NCI-H1105 treated with DMSO at 0.1 percent for 48 hours (cell line): ENCODE measurements at regions not wholly inside any gene's neighbourhood (a gene's known extent, or its start where the extent isn't known, plus 50 kb on each side); places are given as distances from the start of the nearest gene placed in this dataset.

Experiments
- DNase-seq: peaks from one replicate; lab custom pipeline; 2025; lab: John Stamatoyannopoulos, UW

DNA sequence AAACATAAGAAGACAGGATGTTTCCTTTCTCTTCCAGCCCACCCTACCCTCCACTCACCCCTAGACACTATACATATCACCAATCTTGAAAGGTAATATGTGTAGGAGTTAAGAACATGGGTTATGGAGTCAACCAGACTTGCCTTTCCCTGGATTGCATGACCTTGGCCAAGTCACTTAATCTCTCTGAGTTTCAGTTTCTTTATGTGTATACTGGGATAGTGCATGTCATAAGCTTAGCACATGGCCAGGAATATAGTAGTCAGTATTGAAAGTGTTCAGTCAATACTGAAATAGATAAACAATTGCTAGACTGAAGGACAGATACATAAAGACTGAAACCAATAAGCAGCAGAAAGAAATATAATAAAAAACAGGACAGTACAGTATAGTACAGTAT is 283.2 kb upstream of the STT3B start:
- no peak for DNase-seq

DNA sequence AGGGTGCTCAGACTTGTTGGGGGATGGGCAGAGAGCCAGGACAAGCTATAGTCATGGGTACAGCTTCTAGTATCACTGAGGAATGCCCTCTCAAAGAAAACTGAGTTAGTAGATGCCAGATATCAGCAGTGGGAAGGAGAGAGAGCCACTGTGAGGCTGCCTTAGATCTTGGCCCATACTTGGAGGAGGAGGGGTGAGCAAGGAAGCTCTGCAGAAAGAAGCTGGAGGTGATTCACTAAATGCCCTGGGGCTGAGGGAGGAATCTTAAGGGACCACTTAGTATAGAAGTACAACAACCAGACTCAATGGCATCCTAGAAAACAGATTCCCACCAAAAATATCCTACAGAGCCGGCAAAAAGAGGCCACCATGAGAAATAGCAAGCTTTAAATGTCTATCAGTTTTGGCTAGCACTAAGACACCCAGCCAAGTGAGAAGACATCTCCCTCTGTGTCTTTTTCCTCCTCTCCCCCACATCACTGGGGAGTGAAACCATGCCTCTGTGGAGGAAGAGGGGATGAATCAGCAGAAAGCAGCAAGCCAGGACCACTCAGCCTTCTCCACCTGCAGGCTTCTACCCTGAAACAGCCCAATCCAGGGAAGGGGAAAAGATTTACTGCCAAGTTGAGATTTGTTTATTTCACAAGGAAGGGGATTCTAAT is 282.5 kb upstream of the STT3B start:
- no peak for DNase-seq

- DNase-seq: no peak
Observed at GRCh38 chr3:31251083-31251482, 281.6 kb upstream of the STT3B start.

GRCh38 chr3:31252216-31253185 is 280.2 kb upstream of the STT3B start:
- DNase-seq: no peak

DNA sequence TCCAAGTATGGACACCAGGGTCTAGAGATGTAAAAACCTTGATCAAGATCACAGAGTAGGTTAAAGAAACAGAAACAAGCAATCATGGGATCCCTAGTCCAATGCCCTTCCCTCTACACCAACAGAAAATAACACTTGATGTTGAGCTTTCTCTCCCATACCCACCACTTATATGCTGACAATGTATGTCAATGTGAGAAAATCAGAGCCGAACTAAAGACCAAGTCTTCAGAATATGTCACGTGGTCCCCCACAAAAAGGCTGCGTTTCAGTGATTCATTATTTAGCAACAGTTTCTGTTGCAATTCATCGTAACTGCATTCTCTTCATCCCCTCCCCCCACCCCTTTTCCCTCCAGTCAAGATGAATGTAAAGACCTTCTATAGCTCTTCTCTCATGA is 278.9 kb upstream of the STT3B start:
- no peak for DNase-seq

GRCh38 chr3:31254483-31254882 is 278.2 kb upstream of the STT3B start:
- peak; percentile 8 for DNase-seq

- no peak for DNase-seq
Observed at GRCh38 chr3:31255007-31255581, 277.6 kb upstream of the STT3B start.

- no peak for DNase-seq
Observed at GRCh38 chr3:31262201-31262600, 270.5 kb upstream of the STT3B start.

- DNase-seq: no peak
Observed at GRCh38 chr3:31263897-31264296, 268.8 kb upstream of the STT3B start.

DNA sequence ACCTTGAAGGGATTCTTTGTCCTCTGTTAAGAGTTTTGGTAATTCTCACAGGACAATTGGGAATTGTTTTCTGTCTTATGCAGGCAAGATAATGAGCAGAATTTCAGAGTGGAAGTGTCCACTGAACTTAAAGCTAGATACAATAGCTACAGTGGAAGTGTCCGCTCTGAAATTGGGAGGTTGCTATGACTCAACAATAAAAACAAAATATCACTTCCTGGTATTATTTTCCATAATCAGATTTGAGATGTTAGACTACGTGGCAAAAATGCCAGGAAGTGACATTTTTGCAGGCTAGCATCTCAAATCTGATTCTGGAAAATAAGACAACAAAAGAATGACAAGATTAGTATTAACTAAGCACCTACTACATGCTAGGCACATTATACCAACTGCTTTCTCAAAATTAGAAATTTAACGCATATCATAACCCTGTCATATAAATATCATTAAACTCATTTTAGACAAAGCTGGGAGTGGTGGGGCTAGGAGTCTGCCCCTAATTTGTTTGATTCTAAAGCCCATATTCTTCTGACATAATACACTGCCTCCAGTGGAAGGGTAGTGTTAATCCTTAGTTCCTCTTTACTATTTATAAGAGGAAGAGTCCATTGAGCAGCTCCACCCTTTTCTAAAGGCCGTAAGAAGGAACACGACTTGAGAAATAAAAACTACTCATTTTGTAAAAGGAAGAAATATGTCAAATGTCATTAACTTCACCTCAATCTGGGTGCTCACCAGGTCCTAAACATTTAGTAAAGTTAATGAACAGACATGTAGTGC is 266.9 kb upstream of the STT3B start:
- DNase-seq: no peak

DNA sequence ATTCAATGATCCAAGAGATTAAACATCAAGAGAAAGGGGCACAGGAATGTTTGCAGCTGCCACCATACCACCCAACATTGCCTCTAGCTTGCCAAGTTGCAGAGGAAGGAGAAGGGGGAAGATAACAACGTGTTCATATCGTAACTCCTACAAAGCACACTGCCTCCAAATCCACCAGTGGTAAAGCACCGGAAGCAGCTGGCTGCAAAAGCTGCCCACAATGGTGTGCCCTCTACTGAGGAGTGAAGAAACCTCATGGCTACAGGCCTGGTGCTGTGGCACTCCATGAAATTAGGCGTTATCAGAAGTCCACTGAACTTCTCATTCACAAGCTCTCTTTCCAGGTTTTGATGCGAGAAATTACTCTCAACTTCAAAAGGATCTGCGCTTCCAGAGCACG is 263.9 kb upstream of the STT3B start:
- no peak for DNase-seq

- no peak for DNase-seq
Observed at GRCh38 chr3:31270010-31270409, 262.7 kb upstream of the STT3B start.

GRCh38 chr3:31274326-31275024 is 258.2 kb upstream of the STT3B start:
- DNase-seq: no peak

DNA sequence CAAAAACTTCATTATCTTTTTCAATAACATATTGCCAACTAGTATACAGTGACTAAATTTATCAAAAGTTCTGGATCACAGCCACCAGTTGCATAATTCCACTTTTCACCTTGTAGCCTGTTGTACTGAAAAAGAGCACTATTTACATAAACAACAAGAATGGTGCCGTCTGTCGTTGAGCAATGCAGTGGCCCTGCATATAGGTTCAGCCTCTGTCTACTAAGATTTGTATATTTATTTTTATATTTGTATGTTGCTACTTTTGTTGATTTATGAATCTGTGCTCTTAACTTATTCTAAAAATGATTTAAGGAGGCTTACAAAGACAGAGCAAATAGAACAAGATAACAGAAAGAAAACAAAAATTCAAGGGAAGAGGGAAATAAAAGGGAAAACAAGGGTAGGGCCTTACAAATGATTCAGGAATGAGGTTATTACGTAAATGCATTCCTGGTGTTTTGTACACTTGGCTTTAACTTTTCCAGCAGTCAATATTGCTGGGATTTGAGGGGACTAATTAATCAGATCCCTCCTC is 257.6 kb upstream of the STT3B start:
- DNase-seq: no peak

- DNase-seq: no peak
Observed at GRCh38 chr3:31275583-31275982, 257.1 kb upstream of the STT3B start.

DNA sequence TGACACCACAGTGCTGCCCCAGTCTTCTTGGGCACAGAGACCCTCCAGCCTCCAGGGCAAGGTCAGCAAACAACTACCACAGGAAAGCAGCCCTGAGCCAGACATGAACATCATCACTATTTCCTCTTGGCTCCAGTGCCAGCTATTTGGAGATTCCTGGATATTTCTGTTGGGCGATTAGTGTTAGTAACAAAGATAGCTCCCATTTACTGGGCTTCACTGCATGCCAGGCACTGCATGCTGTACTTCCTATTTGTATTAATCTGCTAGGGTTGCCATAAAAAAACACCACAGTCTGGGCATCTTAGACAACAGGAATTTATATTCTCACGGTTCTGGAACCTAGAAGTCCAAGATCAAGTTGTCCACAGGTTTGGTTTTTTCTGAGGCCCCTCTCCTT is 255.1 kb upstream of the STT3B start:
- no peak for DNase-seq

DNA sequence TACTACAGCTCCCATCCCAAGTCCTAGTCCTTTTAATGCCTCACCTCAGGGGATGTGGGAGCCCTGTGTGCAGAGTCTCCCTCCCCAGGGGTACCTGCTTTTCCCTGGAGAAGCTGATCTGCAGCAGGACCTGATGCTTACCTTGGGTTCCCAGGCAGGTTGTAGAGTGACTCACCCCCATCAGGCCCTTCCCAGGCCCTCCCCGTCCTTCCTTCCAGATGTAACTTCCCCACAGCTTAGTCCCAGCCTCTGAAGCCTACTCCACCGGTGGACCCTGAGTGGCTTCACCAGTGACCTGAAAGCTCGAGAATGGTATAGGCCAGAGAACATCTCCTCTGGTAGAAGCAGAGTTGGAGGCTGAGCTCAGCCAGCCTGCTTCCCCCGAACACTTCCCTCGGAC is 254.2 kb upstream of the STT3B start:
- DNase-seq: no peak

- DNase-seq: no peak
Observed at GRCh38 chr3:31284776-31285175, 247.9 kb upstream of the STT3B start.

- no peak for DNase-seq
Observed at GRCh38 chr3:31285833-31286486, 246.8 kb upstream of the STT3B start.

- no peak for DNase-seq
Observed at GRCh38 chr3:31288224-31288623, 244.5 kb upstream of the STT3B start.

DNA sequence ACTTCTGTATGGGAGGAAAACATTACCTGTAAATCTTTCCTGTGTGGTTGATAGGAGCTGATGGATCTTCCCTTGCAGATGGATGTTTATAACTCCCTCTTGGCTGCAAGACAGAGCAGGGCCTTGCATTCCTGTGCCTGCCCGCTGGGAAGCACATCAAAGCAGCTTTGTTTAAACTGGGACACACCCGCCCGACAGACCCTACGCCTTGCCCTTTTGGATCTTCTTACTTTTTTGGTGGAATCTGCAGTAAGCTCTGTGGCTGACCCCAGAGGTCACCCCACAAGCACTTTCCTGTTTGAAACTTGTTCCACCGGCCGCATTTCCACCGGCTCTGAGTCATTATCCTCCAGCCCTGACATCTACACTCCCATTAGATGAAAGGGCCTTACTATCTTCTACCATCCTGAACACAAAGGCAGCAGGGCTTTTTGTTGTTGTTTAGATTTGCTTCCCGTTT is 244.1 kb upstream of the STT3B start:
- no peak for DNase-seq
